ENCODE measurements at regions not wholly inside any gene's neighbourhood (a gene's known extent, or its start where the extent isn't known, plus 50 kb on each side); places are given as distances from the start of the nearest gene placed in this dataset.

DNA sequence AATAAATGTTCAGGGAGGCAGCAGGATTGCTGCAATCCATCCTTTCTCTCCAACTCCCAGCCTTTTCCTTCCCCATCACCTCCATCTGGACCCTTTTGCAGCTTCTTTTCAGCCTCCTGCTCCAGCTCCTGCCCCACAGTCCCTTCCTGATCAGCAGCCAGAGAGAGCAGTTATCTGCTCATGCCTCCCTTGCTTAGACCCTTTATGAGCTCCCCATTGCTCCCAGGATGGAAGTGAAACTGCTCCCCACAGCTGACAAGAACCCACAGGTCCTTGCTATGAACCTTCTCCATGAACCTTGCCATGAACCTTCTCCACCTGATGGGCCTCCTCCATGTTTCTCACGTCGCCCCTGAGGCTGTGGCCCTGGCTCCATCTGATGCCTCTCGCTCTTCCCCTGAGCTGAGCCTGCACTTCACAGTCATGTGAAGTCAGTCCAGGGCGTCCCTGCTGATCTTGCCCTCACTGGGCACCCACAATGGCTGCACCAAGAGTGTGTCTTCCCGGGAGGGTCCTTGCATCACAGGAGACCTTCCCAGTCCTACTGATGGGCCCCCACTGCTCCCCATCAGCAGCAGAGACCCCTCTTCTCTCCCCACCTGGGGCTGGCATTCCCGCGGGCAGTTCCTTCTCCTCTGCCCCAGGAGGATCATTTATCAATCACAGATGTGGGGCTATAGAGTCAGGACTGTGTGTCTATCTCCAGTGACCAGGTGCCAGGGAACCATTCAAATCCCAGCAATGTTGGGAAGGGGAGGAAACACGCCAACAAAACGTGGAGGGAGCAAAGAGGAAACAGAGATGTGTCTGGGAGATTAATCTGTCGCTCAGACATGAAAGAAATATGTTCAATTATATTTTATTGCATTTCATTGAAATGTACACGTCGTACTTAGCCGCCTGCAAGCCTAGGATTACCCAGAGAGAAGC is 73.1 kb downstream of the MATN1 start:
- TF ChIP-seq POLR2A (IDR thresholded peaks at IDR 0.05; ENCODE audit: low read length), result no peak
- no peak for TF ChIP-seq RFX5 (IDR thresholded peaks at IDR 0.05)
- TF ChIP-seq, protein P1, sequence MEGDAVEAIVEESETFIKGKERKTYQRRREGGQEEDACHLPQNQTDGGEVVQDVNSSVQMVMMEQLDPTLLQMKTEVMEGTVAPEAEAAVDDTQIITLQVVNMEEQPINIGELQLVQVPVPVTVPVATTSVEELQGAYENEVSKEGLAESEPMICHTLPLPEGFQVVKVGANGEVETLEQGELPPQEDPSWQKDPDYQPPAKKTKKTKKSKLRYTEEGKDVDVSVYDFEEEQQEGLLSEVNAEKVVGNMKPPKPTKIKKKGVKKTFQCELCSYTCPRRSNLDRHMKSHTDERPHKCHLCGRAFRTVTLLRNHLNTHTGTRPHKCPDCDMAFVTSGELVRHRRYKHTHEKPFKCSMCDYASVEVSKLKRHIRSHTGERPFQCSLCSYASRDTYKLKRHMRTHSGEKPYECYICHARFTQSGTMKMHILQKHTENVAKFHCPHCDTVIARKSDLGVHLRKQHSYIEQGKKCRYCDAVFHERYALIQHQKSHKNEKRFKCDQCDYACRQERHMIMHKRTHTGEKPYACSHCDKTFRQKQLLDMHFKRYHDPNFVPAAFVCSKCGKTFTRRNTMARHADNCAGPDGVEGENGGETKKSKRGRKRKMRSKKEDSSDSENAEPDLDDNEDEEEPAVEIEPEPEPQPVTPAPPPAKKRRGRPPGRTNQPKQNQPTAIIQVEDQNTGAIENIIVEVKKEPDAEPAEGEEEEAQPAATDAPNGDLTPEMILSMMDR (IDR thresholded peaks at IDR 0.05), result no peak
- no peak for TF ChIP-seq CHD4 (IDR thresholded peaks at IDR 0.05; ENCODE audit: borderline replicate concordance)
- no peak for TF ChIP-seq MAFK (IDR thresholded peaks at IDR 0.05; ENCODE audit: partially characterized antibody)
